VCaP (cell line): ENCODE measurements at regions not wholly inside any gene's neighbourhood (a gene's known extent, or its start where the extent isn't known, plus 50 kb on each side); places are given as distances from the start of the nearest gene placed in this dataset.
"Not testable (repeated sequence)": the region's sequence is repeated elsewhere in the genome, so short reads cannot be mapped to it uniquely, and the experiment has no call there.

ENCODE experiments used
- H3K27ac ChIP-seq: fragments of 450-650 bp; 2 replicates; pipeline ENCODE4 v1.5.1; 2017
- CTCF ChIP-seq: fragments of 450-650 bp; conservative IDR thresholded peaks from 2 replicates; pipeline ENCODE4 v1.5.1; 2017; ENCODE audit warnings: mild to moderate bottlenecking, moderate library complexity

GRCh38 chr1:213622365-213623063 lies 365.3 kb upstream of the PROX1 start:
- TF ChIP-seq CTCF: no peak
- no peak overlapping the region for H3K27ac ChIP-seq

- TF ChIP-seq CTCF: no peak
- H3K27ac ChIP-seq: no peak overlapping the region
Measured at GRCh38 chr1:213623064-213623581, 364.6 kb upstream of the PROX1 start.

- no peak overlapping the region for H3K27ac ChIP-seq
- no peak for TF ChIP-seq CTCF
Measured at GRCh38 chr1:213623862-213624261, 363.9 kb upstream of the PROX1 start.

GRCh38 chr1:213636778-213637177 lies 351.0 kb upstream of the PROX1 start:
- H3K27ac ChIP-seq: not testable (repeated sequence)

GRCh38 chr1:213641312-213641711 lies 346.5 kb upstream of the PROX1 start:
- TF ChIP-seq CTCF: no peak
- no peak overlapping the region for H3K27ac ChIP-seq

GRCh38 chr1:213643360-213643759 lies 344.4 kb upstream of the PROX1 start:
- no peak for TF ChIP-seq CTCF
- no peak overlapping the region for H3K27ac ChIP-seq

- H3K27ac ChIP-seq: no peak overlapping the region
- TF ChIP-seq CTCF: no peak
Measured at GRCh38 chr1:213647864-213648650, 339.7 kb upstream of the PROX1 start.

GRCh38 chr1:213649373-213649772 lies 338.4 kb upstream of the PROX1 start:
- H3K27ac ChIP-seq: no peak overlapping the region
- TF ChIP-seq CTCF: no peak
